DMS 273 (cell line): ENCODE measurements at regions not wholly inside any gene's neighbourhood (a gene's known extent, or its start where the extent isn't known, plus 50 kb on each side); places are given as distances from the start of the nearest gene placed in this dataset.

ENCODE experiments used
- DNase-seq: peaks from one replicate; lab custom pipeline; 2025; ENCODE audit not compliant: unreplicated experiment; lab: John Stamatoyannopoulos, UW

DNA sequence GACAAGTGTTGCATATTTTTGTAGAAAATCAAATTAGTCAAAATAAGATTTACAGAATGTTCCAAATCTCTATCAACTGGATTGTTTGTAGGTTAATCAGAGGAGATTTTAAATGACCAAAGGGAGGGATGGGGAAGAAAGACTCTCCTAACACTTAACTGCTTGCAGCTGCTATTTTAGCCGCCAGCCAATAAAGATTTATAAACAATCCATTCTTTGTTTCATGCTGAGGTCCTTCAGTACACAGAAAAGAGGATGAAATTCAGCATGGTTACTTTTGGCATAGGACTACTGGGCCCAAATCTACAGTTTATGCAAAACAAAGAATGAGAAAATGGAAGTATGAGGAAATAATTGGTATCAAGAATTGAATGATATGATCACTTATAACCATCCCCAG, 86.4 kb upstream of the FN1 start:
- no peak for DNase-seq

DNA sequence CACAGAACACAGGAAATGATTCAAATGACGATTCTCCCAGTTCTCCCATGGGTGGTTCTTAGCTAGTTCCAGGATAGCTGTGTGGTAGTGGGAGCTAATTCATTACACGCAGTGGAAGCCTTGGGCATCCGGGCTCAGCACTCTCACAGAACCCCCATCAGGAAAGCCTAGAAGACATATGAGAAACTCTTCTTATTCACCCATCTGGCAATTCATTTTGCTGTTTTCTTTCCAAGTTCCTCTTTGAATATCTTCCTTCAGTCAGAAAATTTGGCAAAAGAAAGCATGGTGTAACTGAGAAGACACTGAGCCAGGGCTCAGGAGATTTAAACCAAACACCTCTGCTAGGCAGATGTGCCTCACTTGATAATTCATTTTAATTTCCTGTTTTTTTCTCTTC, 85.2 kb upstream of the FN1 start:
- no peak for DNase-seq

DNA sequence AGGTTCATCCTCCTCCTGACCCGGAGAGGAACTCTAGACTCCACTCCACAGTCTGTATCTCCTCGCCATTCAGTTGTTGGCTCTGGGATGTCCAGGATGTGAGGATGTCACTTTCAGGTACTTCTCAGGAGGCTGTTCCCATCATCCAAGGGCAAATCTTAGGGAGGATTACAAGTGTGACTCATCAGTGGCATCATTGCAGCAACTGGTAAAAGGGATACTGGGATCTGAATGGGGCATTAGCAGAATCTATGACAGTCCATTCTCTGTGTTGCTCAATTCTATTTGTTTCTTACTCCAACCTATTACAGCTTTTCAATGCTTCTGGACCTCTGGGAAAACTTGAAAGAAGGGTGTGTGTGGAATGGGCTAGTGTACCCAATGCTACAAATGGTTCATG, 81.5 kb upstream of the FN1 start:
- DNase-seq: no peak

DNA sequence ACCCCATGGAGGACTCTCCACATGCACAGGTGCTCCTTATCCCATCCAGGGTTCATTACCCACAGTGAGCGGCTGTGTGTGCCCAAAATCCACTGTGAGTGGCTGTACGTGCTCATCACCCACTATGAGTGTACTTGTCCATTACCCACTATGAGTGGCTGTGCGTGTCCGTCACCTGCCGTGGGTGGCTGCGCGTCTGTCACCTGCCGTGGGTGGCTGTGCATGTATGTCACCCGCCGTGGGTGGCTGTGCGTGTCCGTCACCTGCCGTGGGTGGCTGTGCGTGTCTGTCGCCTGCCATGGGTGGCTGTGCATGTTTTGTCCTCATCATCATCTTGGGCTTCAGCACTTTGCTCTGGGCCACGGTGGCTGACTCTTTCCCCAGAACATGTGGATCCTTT, 78.6 kb upstream of the FN1 start:
- DNase-seq: no peak

DNA sequence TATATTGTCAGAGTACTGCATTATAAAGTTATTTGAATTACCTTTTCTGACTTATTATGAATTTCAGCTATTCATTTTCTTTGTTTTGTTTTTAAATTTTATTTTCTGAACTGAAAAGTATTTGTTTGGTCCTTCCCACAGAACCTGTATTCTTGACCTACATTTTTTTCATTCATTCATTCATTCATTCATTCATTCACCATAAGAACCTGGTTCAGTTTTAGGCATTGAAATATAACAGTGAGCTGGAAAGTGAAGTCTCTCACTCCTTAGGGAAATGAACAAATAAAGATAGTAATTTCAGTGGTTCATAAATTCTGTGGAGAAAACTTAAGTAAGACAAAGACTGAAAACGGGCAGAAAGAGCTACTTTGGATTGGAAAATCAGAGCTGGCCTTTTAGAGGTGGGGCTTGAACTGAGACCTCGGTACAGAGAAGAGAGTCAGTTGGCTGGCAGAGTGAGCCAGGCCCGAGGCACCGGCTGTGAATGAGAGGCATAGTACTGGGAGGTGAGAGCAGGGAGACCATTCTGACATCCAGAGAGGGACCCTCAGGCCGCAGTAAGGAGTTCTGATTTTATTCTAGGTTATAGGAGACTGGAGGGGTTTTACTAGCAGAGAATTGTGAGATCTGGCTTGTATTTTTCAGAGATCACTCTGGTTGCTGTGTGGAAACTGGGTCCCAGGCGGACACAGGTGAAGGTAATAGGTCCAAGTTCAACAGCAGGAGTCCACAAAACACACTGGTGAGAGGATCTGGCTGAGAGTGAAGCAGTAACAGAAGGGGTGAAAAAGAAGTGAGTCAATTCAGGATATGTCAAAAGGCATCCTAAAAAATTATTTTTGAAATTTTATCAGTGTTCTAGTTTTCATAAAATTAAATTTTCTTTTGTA, 75.8 kb upstream of the FN1 start:
- DNase-seq: no peak

DNA sequence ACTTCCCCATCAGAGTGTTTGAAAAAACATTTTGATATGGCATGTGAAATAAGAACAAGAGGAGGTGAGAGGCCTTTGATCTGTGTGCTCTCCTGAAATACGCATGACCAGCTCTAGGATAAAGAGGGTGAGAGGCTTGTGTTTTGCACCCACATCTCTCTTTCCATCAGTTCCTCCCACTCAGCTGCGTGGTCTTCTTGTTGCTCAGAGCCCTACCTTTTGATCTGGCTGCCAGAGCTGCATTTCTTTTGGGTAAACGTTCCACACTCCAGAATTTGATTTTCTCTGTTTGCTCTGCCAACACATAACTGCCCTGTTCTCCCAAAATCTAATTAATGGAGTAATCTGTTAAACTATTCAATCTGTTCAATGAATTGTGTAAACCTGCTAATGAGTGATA, 72.0 kb upstream of the FN1 start:
- no peak for DNase-seq

DNA sequence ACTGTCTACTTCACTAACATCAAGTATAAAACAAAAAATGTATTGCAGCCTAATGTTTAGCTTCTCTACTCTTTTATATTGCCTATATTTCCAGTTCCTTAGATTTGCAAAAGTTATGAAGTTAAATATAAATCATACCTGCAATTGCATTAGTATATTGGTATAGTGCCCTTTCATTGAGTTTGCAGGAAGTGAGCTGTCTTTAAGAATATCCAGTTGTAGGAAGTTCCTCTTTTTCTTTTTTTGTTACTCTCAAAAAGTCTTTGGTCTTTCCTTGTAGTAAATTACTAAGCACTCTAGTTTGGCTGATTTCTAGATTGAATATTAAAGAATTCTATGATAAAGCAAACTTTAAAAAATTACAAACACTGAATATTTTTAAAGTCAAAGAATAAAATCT, 71.3 kb upstream of the FN1 start:
- no peak for DNase-seq

DNA sequence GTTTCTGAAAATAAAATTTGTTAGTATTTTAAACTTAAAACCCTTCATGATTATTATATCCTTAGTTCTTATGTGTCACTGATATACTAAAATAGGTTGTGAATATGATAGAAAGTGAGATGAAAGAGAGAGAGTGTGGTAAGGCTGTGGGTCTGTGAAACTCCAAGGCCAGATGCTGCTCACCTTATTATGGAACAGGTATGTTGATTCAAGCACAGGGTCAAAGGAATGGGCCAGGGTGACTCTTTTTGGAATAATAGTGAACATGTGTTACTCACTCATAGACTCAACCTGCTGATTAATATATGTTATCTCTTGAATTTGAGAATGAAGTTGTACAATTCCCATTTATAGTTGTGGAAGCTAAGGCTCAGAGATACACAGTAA, 70.7 kb upstream of the FN1 start:
- DNase-seq: no peak

DNA sequence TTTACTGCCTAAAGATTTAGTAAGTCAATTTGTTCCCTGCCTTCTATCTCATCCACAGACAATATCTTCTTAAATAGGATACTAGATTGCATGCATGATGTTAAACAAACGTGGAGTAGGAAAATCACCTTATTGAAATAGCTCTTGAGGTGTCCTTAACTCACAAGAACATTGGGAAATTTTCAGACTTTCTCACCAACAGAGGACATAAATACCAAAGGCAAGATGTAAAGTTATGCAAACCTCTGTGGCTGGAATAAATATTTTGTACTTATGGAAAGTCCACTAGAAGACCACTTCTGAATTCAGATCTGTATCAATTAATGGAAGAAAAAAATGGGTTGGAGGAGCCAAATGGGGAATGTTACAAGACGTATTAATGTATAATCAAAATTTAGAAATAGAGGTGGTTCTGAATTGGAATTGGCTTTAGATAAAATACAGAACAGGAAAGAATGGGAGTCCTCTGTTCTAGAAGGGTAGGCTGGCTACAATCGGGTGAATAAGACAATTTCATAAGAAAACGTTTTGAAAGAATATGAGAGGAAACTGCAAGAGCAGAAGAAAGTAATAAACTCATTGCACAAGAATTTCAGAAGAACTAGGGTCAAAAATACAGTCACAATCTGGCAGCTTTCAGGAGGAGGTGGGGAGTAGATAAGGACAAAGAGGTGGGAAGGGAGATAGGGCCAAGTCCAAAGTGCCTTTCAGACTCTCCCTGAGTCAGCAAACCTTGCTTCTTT, 69.3 kb upstream of the FN1 start:
- DNase-seq: no peak

DNA sequence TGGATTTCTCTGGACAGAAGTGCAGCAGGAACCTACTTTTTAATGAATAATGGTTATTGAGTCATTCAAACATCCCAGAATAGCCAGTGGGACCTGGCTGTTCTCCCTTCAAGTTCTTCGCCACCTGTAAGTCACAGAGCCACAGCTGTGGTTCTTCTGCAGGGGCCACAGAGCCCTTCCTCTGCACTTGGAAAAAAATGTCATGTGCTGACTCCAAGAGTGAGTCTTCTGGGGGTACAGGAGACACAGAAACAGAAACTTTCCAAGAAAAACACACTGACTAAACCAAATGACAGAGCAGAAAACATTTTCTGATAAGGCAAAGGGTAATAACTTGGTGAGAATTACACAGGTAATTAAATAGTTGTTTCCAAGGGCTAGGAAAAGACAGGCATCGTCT, 68.7 kb upstream of the FN1 start:
- no peak for DNase-seq

DNA sequence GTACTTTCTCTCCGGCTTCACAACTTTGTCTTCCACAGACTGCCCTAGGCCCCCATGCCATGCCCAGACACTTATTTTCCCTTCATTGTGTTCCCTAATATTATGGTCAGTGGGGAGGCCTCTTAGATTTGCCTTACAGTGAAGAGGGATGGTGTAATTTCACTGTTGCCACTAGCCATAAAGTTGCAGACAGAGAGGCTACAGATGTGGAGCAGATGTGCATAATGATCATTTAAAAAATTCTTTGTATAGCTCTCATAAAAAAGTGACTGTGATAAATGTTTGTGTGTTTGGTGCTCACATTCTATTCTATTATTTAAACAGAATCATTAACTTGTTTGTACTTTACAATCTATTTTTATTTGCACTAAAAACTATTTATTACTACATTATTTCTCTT, 67.5 kb upstream of the FN1 start:
- no peak for DNase-seq

DNA sequence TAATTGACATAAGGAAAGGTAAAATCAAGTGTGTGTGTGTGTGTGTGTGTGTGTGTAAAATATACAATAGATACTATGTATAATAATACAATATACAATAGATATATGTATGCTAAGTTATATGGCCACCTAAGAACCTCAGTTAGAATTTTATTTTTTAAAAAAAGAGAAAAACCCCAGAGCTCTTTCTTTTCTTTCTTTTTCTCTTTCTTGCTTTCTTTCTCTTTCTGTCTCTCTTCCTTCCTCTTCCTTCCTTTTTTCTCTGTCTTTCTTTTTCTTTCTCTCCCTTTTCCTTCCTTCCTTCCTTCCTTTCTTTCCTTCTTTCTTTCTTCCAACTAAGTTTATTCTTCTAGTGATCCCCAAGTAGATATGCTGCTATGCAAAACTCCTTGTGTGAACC, 64.6 kb upstream of the FN1 start:
- no peak for DNase-seq

DNA sequence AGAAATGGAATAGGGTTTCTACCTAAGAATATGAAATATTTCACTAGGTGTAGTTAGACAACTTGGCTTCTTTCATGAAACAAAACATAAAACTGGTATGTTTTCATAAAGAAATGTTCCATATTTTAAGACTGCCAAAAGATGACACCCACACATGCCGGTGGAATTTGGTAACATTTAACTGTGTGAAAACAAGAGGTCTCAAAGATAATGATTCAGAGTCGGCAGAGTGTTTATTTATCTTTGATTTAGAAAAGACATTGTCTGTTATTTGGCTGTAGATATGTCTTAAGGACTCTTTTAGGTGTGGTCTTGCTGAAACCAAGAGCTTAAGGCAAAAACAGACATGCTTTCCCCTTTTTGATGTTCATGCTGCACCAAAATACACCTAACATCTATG, 63.5 kb upstream of the FN1 start:
- no peak for DNase-seq

DNA sequence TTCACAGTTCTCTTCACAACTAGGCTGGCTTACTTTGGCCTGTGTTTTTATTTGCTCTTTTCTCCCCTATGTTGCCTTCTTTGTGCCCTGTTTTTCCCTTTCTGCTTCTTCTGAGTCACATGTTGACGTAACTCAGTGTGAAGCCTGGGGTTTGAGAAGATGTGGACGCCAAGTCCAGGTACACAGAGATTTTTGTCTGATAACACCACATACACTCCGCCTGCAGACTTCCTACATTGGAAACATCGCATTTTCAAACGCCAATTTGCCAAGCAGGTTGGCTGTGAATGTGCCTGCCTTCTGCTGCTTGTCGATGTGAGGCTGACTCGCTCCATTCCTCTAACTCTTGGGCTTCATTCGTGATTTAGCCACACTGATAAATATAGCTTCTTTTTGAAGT, 62.6 kb upstream of the FN1 start:
- DNase-seq: no peak

DNA sequence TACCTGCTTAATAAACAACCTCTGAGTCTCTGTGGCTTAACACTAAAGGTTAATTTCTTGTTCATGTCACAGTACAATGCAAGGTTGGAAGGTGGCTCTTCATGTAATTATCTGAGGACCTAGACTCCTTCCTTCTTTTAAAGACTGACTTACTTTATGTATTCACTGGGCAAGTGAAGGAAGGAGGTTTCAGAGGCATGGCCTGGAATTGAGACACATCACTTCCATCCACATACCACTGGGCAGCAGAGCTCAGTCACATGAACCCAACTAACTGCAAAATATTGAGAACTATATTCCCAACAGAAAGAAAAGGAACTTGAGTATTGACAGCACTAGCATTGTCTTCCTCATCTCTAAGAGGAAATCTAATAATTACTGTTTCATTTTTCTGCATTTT, 57.5 kb upstream of the FN1 start:
- no peak for DNase-seq

DNA sequence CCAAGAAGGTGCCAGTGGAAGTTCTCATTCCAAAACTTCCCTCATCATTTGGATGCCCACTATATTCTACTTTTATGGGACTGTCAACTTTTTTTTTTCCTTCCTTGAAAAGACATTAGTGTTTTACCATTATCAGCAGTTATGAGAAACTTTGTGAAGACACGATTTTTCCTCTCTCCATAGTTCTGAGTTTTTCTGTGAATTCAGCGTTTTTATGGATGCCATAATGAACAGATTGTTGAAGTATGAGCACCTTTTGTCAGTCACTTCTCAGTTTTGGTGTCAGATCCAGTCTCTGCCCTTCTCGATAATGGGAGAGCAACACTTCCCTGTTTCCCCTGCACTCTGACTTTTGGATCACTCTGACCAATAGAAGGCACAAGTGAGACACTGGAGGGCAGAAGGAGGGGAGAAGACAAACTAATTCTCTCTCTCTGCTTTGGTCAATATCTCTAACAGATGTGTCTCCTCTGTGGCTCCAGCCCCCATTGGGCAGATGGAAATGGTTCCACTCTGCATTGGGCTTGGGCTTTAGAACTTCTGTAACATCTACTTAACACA, 53.5 kb upstream of the FN1 start:
- no peak for DNase-seq

DNA sequence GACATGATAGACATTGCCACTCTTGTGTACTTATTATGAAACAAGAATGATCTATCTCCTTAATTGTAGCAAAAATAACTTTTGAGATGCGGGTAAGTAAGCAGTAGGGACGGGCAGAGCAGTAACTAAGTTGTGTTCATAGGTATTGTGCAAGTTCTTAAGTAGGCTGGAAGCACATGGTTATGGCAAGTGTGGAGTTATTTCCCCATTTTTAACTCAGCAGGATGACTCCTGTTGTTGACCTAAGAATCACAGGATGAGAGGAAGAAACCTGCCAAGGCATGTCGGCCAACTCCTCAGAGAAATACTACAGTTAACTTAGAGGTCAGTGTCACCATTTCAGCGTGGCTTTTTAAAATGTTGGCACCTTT, 51.1 kb upstream of the FN1 start:
- no peak for DNase-seq

DNA sequence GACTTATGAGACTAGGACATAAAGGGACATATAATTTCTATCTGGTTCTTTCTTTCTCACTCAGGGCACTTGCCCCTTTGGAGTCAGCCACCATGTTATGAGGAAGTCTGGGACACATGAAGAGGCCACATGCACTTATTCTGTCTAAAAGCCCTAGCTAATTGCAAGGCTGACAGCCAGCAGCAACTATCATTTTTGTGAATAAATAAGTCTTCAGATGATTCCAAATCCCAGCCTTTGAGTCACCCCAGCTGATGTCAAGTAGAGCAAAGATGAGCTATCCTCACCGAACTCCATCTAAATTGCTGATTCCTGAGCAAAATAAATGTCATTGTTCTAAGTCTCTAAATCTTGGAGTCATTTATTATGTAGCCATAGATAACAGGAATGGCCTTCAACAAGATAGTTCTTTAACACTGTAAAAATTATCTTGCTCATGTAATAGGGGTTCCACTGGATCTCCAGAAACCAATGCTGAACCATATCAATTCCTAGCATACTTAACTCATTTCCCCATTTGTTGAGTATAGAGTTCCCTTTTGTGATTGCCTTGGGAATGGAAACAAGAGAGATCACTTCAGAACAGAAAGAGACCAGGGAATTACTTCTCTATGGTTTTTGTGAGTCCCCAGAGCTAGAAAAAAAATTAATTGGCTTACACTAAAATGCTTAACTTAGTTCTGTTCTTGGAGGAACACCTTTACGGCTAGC, 50.6 kb upstream of the FN1 start:
- no peak for DNase-seq
